ENCODE measurements at regions not wholly inside any gene's neighbourhood (a gene's known extent, or its start where the extent isn't known, plus 50 kb on each side); places are given as distances from the start of the nearest gene placed in this dataset.
"Not testable (repeated sequence)": the region's sequence is repeated elsewhere in the genome, so short reads cannot be mapped to it uniquely, and the experiment has no call there.

DNA sequence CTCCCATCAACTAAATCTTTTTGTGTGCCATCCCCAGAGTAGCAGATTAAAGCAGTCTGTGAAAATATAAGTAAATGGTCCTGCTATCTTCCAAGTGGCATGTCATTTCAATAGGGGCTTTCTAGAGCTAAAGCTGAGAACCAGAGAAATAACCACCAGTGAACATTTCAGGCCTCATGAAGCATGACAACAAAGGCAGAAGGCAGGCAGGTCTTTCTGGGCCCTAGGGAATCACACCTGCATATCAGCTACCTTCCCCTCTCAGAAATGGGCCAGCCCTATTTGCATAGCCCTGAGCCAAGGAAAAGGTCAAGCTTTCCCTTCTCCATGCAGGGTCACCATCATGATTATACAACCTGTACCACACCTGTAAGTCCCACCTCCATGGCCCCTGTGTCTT is 205.3 kb downstream of the DEPDC1B start:
- Mint-ChIP-seq H3K27me3 (no peaks in the 10 kb centered on the region), H3K4me1 (no peaks in the 10 kb centered on the region), H3K4me3 (no peak overlapping the region), H3K9me3 (ENCODE audit: low read depth) (no peaks in the 10 kb centered on the region), H3K36me3 (ENCODE audit: low read depth) (no peaks in the 10 kb centered on the region), H3K27ac (no peak overlapping the region)
- ChIA-PET POLR2A (no interaction called here), CTCF (no interaction called here)
- DNase-seq, result no peak
- intact Hi-C loops (cut with DNase I, micrococcal nuclease), result no loop called here
- no peak for ATAC-seq

DNA sequence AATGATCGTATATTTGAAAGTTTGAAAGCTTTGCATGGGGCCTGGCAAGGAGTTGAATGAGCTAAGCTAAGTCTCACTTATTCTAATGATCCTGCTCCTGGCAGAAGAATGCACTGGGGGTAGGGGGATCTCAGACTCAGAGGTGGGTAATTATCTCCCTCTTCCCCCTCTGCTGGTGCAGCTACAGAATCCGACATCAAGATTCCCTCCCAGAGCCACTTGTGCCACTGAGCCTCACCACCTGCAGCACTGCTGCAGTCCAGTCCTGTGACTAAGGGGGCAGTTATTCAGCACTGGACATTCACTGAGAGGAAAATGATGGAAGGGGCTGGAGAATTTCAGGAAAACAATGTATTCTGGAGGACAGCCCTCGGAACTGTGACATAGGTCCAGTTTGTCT is 205.8 kb downstream of the DEPDC1B start:
- Mint-ChIP-seq H3K9me3 (ENCODE audit: low read depth) (no peaks in the 10 kb centered on the region), H3K27ac (no peak overlapping the region), H3K4me1 (no peaks in the 10 kb centered on the region), H3K36me3 (ENCODE audit: low read depth) (no peaks in the 10 kb centered on the region), H3K4me3 (no peak overlapping the region), H3K27me3 (no peaks in the 10 kb centered on the region)
- intact Hi-C loops (cut with DNase I, micrococcal nuclease), result no loop called here
- ChIA-PET CTCF (no interaction called here), POLR2A (no interaction called here)
- ATAC-seq, result no peak
- DNase-seq, result no peak

DNA sequence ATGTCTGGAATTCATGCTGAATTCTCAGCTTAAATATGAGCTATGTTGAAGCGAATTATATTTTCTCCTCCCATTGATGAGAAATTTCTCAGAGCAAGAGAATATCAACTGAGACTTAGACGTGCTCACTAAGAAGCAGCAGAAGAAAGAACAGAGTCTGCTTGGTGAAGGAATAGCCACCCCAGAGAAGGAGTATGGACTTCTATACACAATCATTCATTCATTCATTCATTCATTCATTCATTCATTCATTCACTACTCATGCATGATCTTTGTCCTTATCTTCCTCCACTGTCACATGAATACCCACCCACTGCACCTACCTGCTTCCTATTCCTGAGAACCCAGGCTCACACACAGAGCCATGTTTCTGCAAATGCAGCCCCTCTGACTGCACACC is 206.6 kb downstream of the DEPDC1B start:
- intact Hi-C loops (cut with DNase I, micrococcal nuclease), result no loop called here
- ATAC-seq, result no peak
- Mint-ChIP-seq H3K27me3 (no peaks in the 10 kb centered on the region), H3K4me1 (no peaks in the 10 kb centered on the region), H3K27ac (no peak overlapping the region), H3K4me3 (no peak overlapping the region), H3K36me3 (ENCODE audit: low read depth) (no peaks in the 10 kb centered on the region), H3K9me3 (ENCODE audit: low read depth) (no peaks in the 10 kb centered on the region)
- ChIA-PET CTCF (no interaction called here), POLR2A (no interaction called here)
- no peak for DNase-seq

DNA sequence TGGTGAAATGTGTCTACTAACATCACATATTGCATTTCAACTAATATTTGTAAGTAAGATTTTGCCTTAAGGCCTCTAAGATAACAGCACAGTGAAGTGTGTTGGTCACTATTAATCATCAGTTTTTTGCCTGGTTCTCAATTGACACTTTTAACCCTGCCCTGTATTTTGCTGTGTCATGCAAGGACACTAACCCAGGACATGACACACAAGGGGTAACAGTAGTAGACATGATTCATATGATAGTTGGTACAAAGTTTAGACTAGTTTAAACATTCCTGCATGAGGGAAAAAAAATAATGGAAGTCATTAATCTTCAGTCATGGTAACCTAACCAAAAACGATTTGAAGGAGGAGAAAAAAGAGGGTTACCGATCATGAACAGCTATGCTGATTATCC is 207.0 kb downstream of the DEPDC1B start:
- ChIA-PET POLR2A (no interaction called here), CTCF (no interaction called here)
- intact Hi-C loops (cut with DNase I, micrococcal nuclease), result no loop called here
- DNase-seq (no peak), ATAC-seq (no peak)
- H3K4me3 Mint-ChIP-seq, result no peak overlapping the region
- no peaks in the 10 kb centered on the region for H3K4me1 Mint-ChIP-seq
- H3K36me3 Mint-ChIP-seq (ENCODE audit: low read depth), result no peaks in the 10 kb centered on the region
- no peaks in the 10 kb centered on the region for H3K27me3 Mint-ChIP-seq
- H3K9me3 Mint-ChIP-seq (ENCODE audit: low read depth), result no peaks in the 10 kb centered on the region
- no peak overlapping the region for H3K27ac Mint-ChIP-seq

DNA sequence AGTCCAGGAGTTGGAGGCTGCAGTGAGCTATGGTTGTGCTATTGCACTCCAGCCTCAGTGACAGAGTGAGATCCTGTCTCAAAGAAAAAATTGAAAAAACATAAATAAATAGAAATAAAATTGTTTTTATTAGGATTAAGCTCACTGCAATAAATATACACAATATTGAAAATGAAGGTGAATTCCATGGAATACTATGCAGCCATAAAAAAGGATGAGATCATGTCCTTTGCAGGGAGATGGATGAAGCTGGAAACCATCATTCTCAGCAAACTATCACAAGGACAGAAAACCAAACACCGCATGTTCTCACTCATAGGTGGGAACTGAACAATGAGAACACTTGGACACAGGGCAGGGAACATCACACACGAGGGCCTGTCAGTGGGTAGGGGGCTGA is 207.6 kb downstream of the DEPDC1B start:
- H3K27ac Mint-ChIP-seq; H3K4me1 Mint-ChIP-seq; CTCF ChIA-PET; POLR2A ChIA-PET; H3K9me3 Mint-ChIP-seq (ENCODE audit: low read depth); intact Hi-C loops (cut with DNase I, micrococcal nuclease); H3K4me3 Mint-ChIP-seq; H3K36me3 Mint-ChIP-seq (ENCODE audit: low read depth); DNase-seq; H3K27me3 Mint-ChIP-seq; ATAC-seq: not testable (repeated sequence)

DNA sequence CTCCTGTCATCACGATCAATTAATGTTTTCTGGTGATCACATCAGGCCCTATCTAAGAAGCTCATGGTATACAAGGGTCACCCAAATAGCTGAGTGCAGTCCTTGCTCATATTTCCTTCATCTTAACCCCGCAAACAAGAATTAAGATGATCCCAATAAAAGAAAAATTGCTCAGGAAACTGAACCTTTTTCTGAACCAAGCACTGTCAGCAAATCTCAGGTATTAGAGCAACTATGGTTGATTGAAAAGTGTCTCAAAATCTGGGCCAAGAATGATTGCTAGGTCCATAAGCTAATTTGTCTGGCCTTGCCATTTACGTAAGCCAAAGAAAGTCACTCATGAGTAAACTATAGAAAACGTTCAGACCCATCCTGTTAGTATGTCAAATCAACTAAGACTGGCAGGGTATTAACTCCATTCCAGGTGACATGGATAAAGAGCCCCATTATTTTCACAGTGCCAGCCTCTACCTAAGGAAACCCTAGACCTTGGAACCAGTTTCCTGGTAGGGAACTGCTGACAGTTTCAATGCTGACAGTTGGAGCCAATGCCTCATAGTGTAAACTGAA is 209.3 kb downstream of the DEPDC1B start:
- DNase-seq (no peak), ATAC-seq (no peak)
- POLR2A ChIA-PET, result no interaction called here
- no peaks in the 10 kb centered on the region for H3K27me3 Mint-ChIP-seq
- intact Hi-C loops (cut with DNase I, micrococcal nuclease), result no loop called here
- CTCF ChIA-PET, result no interaction called here
- H3K9me3 Mint-ChIP-seq (ENCODE audit: low read depth), result no peaks in the 10 kb centered on the region
- no peak overlapping the region for H3K4me3 Mint-ChIP-seq
- H3K4me1 Mint-ChIP-seq, result no peaks in the 10 kb centered on the region
- no peak overlapping the region for H3K27ac Mint-ChIP-seq
- H3K36me3 Mint-ChIP-seq (ENCODE audit: low read depth), result no peaks in the 10 kb centered on the region

DNA sequence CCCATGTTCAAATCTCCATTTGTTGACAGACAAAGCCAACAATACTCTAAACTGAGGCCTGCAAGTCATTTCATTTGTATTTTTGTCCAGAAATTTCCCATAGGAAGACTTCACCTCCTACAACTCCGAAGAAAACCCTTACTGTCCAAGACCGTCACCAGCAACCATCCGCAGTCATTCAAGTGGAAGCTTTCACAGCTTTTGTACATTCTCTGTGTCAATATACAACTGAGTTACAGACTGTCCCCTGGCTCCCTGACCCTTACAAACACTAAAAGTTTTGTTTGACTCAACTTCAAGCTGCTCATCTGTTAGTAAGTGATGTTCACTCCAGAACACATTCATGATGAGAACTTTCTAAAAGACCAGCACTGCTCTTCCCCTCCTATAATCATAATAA is 210.1 kb downstream of the DEPDC1B start:
- H3K9me3 Mint-ChIP-seq (ENCODE audit: low read depth), result no peaks in the 10 kb centered on the region
- CTCF ChIA-PET, result no interaction called here
- H3K36me3 Mint-ChIP-seq (ENCODE audit: low read depth), result no peaks in the 10 kb centered on the region
- intact Hi-C loops (cut with DNase I, micrococcal nuclease), result no loop called here
- DNase-seq (no peak), ATAC-seq (no peak)
- no peaks in the 10 kb centered on the region for H3K27me3 Mint-ChIP-seq
- H3K4me1 Mint-ChIP-seq, result no peaks in the 10 kb centered on the region
- H3K4me3 Mint-ChIP-seq, result no peak overlapping the region
- H3K27ac Mint-ChIP-seq, result no peak overlapping the region
- POLR2A ChIA-PET, result no interaction called here

DNA sequence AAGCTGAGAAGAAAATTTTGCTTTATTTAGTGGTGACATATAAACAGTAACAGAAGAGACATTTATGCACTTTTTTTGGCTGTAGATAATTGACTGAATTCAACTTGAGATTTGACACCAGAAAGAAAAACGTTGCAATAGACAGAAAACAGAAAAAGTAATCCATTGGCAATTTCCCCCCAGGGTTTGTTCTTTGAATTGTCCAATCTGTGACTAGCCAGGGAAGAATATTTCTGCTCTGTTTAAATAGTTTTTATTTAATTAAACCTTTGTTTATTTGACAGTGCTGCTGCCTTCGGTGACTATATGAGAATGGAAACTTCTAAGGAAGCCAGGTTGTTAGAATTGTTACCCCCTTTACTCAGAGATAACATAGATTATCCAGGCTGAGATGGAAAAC is 210.6 kb downstream of the DEPDC1B start:
- POLR2A ChIA-PET, result no interaction called here
- H3K4me1 Mint-ChIP-seq, result no peaks in the 10 kb centered on the region
- no peak overlapping the region for H3K4me3 Mint-ChIP-seq
- H3K9me3 Mint-ChIP-seq (ENCODE audit: low read depth), result no peaks in the 10 kb centered on the region
- CTCF ChIA-PET, result no interaction called here
- intact Hi-C loops (cut with DNase I, micrococcal nuclease), result no loop called here
- DNase-seq, result no peak
- no peak overlapping the region for H3K27ac Mint-ChIP-seq
- H3K36me3 Mint-ChIP-seq (ENCODE audit: low read depth), result no peaks in the 10 kb centered on the region
- H3K27me3 Mint-ChIP-seq, result no peaks in the 10 kb centered on the region
- no peak for ATAC-seq

DNA sequence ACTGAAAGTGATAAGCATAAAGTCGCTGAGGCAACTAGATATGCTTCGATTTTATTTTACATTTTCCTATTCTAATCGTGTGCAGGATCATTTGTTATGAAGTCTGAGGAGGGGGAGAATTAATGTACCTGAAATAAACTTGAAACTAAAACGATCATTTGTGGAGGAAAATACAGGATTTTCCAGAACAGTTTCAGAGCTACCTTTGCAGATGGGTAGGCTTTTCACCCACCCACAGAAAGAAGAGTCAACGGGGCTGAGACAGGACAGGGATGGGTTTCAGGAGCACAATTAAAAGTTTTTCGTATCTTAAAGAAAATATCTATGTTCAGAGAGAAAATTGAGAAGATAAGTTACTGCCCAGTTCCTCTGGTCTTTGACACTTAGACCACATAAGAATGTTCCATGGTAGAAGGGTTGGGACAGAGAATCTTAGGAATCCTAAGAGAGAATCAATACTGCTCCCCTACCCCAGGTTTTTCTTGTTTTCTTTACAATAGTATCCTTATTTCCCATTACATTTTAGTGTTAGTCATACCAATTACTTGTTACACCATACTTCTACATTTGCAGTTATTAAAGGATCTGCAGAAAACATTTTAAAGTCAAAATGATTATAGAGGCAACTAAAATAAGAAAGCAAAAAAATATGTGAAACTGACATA is 211.4 kb downstream of the DEPDC1B start:
- intact Hi-C loops (cut with DNase I, micrococcal nuclease), result no loop called here
- Mint-ChIP-seq H3K27ac (no peak overlapping the region), H3K4me1 (no peaks in the 10 kb centered on the region), H3K36me3 (ENCODE audit: low read depth) (no peaks in the 10 kb centered on the region), H3K27me3 (no peaks in the 10 kb centered on the region), H3K9me3 (ENCODE audit: low read depth) (no peaks in the 10 kb centered on the region), H3K4me3 (no peak overlapping the region)
- ATAC-seq (no peak), DNase-seq (no peak)
- ChIA-PET CTCF (no interaction called here), POLR2A (interaction anchor here (0.5 kb wide), 1 partner anchor 43 kb away, joined by 3 read pairs; no protein-coding TSS in a partner anchor)

DNA sequence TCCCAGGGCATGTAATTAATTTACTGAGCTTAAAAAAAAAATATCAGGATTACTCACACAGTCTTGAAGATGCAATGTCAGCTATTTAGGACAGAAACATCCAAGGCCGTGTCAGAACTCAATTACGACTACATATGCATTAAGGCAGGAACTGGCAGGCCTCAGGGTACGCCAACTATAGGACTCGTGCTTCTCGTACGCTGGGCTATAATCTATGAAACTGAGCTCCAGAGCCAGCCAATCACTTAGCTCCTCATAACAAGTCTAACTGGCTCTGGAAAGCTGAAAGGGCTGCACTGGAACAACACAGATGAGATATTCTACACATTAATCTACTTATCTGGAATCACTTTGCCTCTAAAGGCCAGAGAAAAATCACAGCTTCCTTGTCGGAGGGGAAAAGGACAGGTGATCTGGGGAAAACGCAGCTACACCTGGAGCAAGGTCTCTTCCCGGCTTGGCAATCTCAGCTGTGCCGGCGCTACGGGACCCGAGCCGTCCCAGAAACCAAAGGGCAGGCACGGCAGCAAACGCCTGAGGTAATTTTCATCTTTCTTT is 212.0 kb downstream of the DEPDC1B start:
- H3K36me3 Mint-ChIP-seq (ENCODE audit: low read depth), result no peaks in the 10 kb centered on the region
- H3K4me1 Mint-ChIP-seq, result no peaks in the 10 kb centered on the region
- H3K9me3 Mint-ChIP-seq (ENCODE audit: low read depth), result no peaks in the 10 kb centered on the region
- ChIA-PET CTCF (interaction anchor here (1.0 kb wide), 1 partner anchor 18 kb away, joined by 3 read pairs; no protein-coding TSS in a partner anchor), POLR2A (interaction anchor here (0.5 kb wide), 1 partner anchor 44 kb away, joined by 3 read pairs; no protein-coding TSS in a partner anchor)
- intact Hi-C loops (cut with DNase I, micrococcal nuclease), result no loop called here
- no peaks in the 10 kb centered on the region for H3K27me3 Mint-ChIP-seq
- ATAC-seq, result no peak
- H3K27ac Mint-ChIP-seq, result no peak overlapping the region
- no peak overlapping the region for H3K4me3 Mint-ChIP-seq
- DNase-seq, result no peak

DNA sequence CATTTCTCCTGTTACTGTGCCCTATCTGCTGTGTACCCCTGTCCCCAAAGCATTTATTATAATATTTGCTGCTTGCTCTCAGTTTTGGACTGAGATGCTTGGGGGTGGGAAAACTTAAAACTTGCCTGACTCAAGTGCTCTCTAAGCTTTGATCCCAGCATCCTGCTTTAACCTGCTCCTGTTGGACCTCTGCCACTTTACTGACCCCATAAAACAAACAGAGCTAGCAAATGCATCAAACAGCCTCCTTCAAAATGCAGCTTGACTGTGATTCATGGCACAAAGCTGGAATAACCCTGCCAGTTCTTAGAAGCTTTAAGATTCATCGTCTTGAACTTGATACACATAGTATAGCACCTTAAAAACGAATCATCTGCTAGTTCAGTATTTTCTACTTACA is 212.5 kb downstream of the DEPDC1B start:
- no peak for ATAC-seq
- Mint-ChIP-seq H3K4me1 (no peaks in the 10 kb centered on the region), H3K9me3 (ENCODE audit: low read depth) (no peaks in the 10 kb centered on the region), H3K4me3 (no peak overlapping the region), H3K27me3 (no peaks in the 10 kb centered on the region), H3K27ac (no peak overlapping the region), H3K36me3 (ENCODE audit: low read depth) (no peaks in the 10 kb centered on the region)
- CTCF ChIA-PET, result interaction anchor here (0.6 to 1.0 kb wide), 2 partner anchors 17 to 635 kb away, joined by 3 read pairs; no protein-coding TSS in a partner anchor
- POLR2A ChIA-PET, result no interaction called here
- intact Hi-C loops (cut with DNase I, micrococcal nuclease), result no loop called here
- no peak for DNase-seq

DNA sequence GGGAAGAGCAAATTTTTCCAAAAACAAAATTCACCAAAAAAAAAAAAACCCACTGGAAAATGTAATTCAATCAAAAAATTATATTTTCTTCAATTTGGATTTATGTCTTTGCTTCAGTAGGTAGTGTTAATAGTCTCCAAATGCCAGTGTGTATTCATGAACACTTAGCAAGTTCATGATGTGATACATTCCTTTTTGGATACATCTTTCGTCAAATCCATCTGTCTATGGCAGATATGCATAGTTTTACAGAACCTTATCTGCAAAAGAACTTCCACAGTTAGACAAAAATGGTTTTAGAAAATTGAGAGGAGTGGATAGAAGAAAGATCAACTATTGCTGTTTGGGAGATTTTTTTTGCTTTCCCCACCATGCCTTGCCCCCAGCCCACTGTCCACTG is 214.6 kb downstream of the DEPDC1B start:
- intact Hi-C loops (cut with DNase I, micrococcal nuclease), result no loop called here
- H3K9me3 Mint-ChIP-seq (ENCODE audit: low read depth), result no peaks in the 10 kb centered on the region

More for the DNA sequence above, 214.6 kb downstream of the DEPDC1B start:
- H3K4me3 Mint-ChIP-seq, result no peak overlapping the region
- no peak overlapping the region for H3K27ac Mint-ChIP-seq
- CTCF ChIA-PET, result no interaction called here
- DNase-seq, result no peak
- no peaks in the 10 kb centered on the region for H3K36me3 Mint-ChIP-seq (ENCODE audit: low read depth)
- no peaks in the 10 kb centered on the region for H3K27me3 Mint-ChIP-seq
- no peak for ATAC-seq
- no peaks in the 10 kb centered on the region for H3K4me1 Mint-ChIP-seq
- POLR2A ChIA-PET, result no interaction called here

Data from activated CD4-positive, alpha-beta T cell treated with anti-CD3 and anti-CD28 coated beads for 36 hours (primary cell).